GM12878 (cell line): ENCODE measurements at regions not wholly inside any gene's neighbourhood (a gene's known extent, or its start where the extent isn't known, plus 50 kb on each side); places are given as distances from the start of the nearest gene placed in this dataset.

Experiments used
- ATAC-seq: fragments of 200-7000 bp; cut with Tn5 transposase; 3 replicates; pipeline ENCODE4 v1.9.1; 2020; ENCODE audit warnings: mild to moderate bottlenecking, moderate library complexity
- BruUV-seq: library from RNA; stranded (reverse); fragments of 400-500 nt; replicated peaks from 2 replicates; lab custom pipeline; 2021; lab: Mats Ljungman, UMichigan
- CTCF ChIA-PET: fragments of 300-600 bp; sonication (Branson Sonifier 250); formaldehyde crosslinking; extraction: SDS; loops from one replicate; lab custom pipeline; 2021; ENCODE audit warnings: inconsistent platforms; lab: Yijun Ruan, JAX
- POLR2A ChIA-PET: fragments of 350-600 bp; formaldehyde crosslinking; extraction: SDS; loops from one replicate; lab custom pipeline; 2021; ENCODE audit warnings: inconsistent platforms; lab: Charles Lee
- RAD21 ChIA-PET: fragments of 300-600 bp; sonication (Branson Sonifier 250); formaldehyde crosslinking; loops from one replicate; lab custom pipeline; 2023; ENCODE audit warnings: antibody characterized with exemption; ENCODE audit not compliant: unreplicated experiment; lab: Charles Lee
- SMC1A ChIA-PET: fragments of 300-600 bp; sonication (Branson Sonifier 250); formaldehyde crosslinking; loops from one replicate; lab custom pipeline; 2023; ENCODE audit not compliant: unreplicated experiment, uncharacterized antibody; lab: Charles Lee
- DNase-seq: peaks from one replicate; pipeline ENCODE4 v3.0.0-alpha.2; 2011; ENCODE audit warnings: low read depth, low spot score
- FAIRE-seq: peaks from 3 replicates; lab custom pipeline; 2011; peaks lifted over from hg19 to GRCh38; lab: Jason Lieb, UNC
- H2AFZ ChIP-seq: 2 replicates; pipeline ENCODE4 v1.6.0; 2011; ENCODE audit warnings: low read depth, low read length, control low read depth; ENCODE audit not compliant: control insufficient read depth
- H3K27ac ChIP-seq: 2 replicates; pipeline ENCODE4 v1.5.1; 2011; ENCODE audit warnings: control low read depth; ENCODE audit not compliant: control insufficient read depth, insufficient read depth
- H3K27me3 ChIP-seq, 2 experiments: replicated peaks in 1 of 2; 2 replicates each; pipeline versions ENCODE4 v1.6.0 to v1.6.1; 2011; ENCODE audit warnings: low read length in 1 of 2; ENCODE audit not compliant: control insufficient read depth in 2 of 2, insufficient read depth in 2 of 2
- H3K36me3 ChIP-seq, 2 experiments: 2 replicates each; pipeline ENCODE4 v1.5.1; 2011; ENCODE audit warnings: low read length in 1 of 2; ENCODE audit not compliant: control insufficient read depth in 2 of 2, insufficient read depth in 2 of 2
- H3K4me1 ChIP-seq: 2 replicates; pipeline ENCODE4 v1.6.1; 2011; ENCODE audit warnings: mild to moderate bottlenecking, low read length, moderate library complexity, mixed read lengths; ENCODE audit not compliant: control insufficient read depth, insufficient read depth
- H3K4me2 ChIP-seq: 2 replicates; pipeline ENCODE4 v1.6.0; 2011; ENCODE audit warnings: control low read depth; ENCODE audit not compliant: control insufficient read depth, insufficient read depth
- H3K4me3 ChIP-seq: fragments of 200-600 bp; sonication (generic); 2 replicates; pipeline ENCODE4 v1.5.1; 2016
- H3K79me2 ChIP-seq: 2 replicates; pipeline ENCODE4 v1.6.0; 2011; ENCODE audit warnings: low read length; ENCODE audit not compliant: control insufficient read depth, insufficient read depth
- H3K9ac ChIP-seq: 2 replicates; pipeline ENCODE4 v1.8.0; 2011; ENCODE audit warnings: low read length, control low read depth, mixed read lengths; ENCODE audit not compliant: control insufficient read depth, insufficient read depth
- H3K9me3 ChIP-seq: replicated peaks from 3 replicates; pipeline ENCODE4 v1.5.1; 2011; ENCODE audit warnings: mild to moderate bottlenecking, low read length; ENCODE audit not compliant: control insufficient read depth, insufficient read depth
- H4K20me1 ChIP-seq: 2 replicates; pipeline ENCODE4 v1.6.0; 2011; ENCODE audit not compliant: control insufficient read depth, insufficient read depth
- CHD4 ChIP-seq: fragments of 200-600 bp; sonication (generic); IDR thresholded peaks from 2 replicates; pipeline ENCODE4 v1.6.1; 2016; ENCODE audit warnings: mild to moderate bottlenecking
- EZH2 ChIP-seq: IDR thresholded peaks from 2 replicates; pipeline ENCODE4 v1.6.1; 2012; ENCODE audit warnings: low read depth, mild to moderate bottlenecking, control low read depth, inconsistent platforms, low read length, borderline replicate concordance; ENCODE audit not compliant: control insufficient read depth
- FOS ChIP-seq: IDR thresholded peaks from 3 replicates; pipeline ENCODE4 v1.6.1; 2011; ENCODE audit warnings: borderline replicate concordance; ENCODE audit not compliant: insufficient read length; ENCODE audit errors: extremely low read depth
- GABPA ChIP-seq: IDR thresholded peaks from 2 replicates; pipeline ENCODE4 v1.6.1; 2014; ENCODE audit warnings: antibody characterized with exemption, low read depth, mild to moderate bottlenecking, inconsistent platforms
- JUNB ChIP-seq: IDR thresholded peaks from 2 replicates; pipeline ENCODE4 v1.6.1; 2016; ENCODE audit warnings: antibody characterized with exemption, mild to moderate bottlenecking
- MXI1 ChIP-seq: fragments of 150-350 bp; IDR thresholded peaks from 2 replicates; pipeline ENCODE4 v1.6.1; 2011; ENCODE audit warnings: low read depth, mild to moderate bottlenecking, inconsistent platforms, low read length, improper control_type of control experiment
- SMAD1 ChIP-seq: fragments of 450-650 bp; IDR thresholded peaks from 2 replicates; pipeline ENCODE4 v1.6.1; 2018; ENCODE audit warnings: mild to moderate bottlenecking, low read depth; ENCODE audit not compliant: partially characterized antibody
- SMAD5 ChIP-seq: IDR thresholded peaks from 2 replicates; pipeline ENCODE4 v1.6.1; 2016; ENCODE audit warnings: antibody characterized with exemption, low read depth
- TARDBP ChIP-seq: IDR thresholded peaks from 2 replicates; pipeline ENCODE4 v1.6.1; 2016; ENCODE audit warnings: borderline replicate concordance
- TCF3 ChIP-seq: IDR thresholded peaks from 2 replicates; pipeline ENCODE4 v1.6.1; 2012; ENCODE audit warnings: low read depth, mild to moderate bottlenecking, low read length, borderline replicate concordance; ENCODE audit not compliant: insufficient read depth
- ZBED1 ChIP-seq: IDR thresholded peaks from 2 replicates; pipeline ENCODE4 v1.6.1; 2016; ENCODE audit warnings: borderline replicate concordance
- ZBTB4 ChIP-seq: fragments of 450-650 bp; formaldehyde crosslinking; IDR thresholded peaks from 2 replicates; pipeline ENCODE4 v1.4.0; 2022; ENCODE audit warnings: mild to moderate bottlenecking, moderate library complexity
- WGBS: methylation state at CpG from one replicate; pipeline ENCODE4 v1.1.6; 2016; ENCODE audit warnings: low lambda C conversion rate; ENCODE audit not compliant: insufficient replicate concordance, insufficient coverage; ENCODE audit errors: missing lambda C conversion rate; 5-methylcytosine and 5-hydroxymethylcytosine counted together
- in situ Hi-C: fragments of 300-500 bp; cut with MboI; formaldehyde crosslinking; loops from 9 replicates; pipeline ENCODE4 v1.14.3; 2018; ENCODE audit warnings: mixed read lengths
- intact Hi-C: fragments of 100-400 bp; cut with micrococcal nuclease; formaldehyde crosslinking; loops from one replicate; pipeline ENCODE4 v1.14.2; 2022; ENCODE audit not compliant: unreplicated experiment
- TF ChIP-seq, protein P1 (sequence below): fragments of 150-350 bp; IDR thresholded peaks from 2 replicates; pipeline ENCODE4 v1.6.1; 2016; ENCODE audit warnings: low read depth, low read length

DNA sequence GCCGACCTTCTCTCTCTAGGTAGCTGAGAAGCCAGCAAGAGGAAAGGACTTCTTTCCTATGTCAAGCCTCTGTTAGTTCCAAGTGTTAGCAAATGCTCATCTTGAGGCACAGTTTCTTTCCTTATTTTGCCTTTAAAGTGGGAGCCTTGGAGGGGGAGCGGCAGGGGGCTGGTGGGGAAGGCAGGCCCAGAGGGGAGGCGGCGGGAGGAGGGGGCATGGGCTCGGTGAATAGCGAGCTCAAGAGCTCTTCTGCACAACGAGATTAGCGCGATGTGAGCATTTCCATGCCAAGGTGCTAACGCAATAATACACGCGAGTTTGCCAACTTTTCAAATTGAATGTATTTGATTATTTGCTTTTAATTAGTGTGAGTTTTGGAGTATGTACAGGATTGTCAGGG is 372.6 kb downstream of the RPS6KC1 start (continued):
- TF ChIP-seq ZBTB4 (CRISPR knock-in tag) (no peak), TARDBP (no peak), MXI1 (no peak)
- TF ChIP-seq, all 136 proteins: peak for 0

DNA sequence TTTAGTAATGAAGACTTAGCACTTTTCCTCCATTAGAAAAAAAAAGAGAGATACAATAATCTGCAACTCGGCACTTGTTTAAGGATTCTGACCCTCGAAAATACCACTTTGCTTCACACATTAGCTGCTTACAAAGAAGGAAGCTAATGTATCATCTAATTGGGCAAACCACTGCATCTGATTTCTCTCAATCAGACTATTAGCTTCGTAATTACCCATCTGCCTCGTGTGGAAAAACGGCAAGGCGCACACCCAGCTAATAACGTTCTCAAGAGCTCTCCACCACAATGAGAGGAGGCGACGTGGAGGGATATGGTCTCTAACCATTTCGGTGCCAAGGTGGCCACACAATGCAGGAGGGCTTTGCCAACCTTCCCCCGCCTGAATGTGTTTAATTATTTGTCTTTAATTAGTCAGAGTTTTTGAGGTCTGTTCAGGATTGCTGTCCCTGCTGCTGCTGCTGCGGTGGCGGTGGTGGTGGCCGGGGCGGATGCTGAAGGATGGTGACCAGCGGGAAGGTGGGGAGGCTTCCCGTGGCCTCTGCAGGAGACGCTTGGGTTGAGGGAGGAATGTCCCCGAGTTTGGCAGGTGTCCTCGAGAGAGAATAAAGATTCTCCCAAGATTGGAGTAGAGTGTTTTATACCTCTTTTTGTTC is 374.5 kb downstream of the RPS6KC1 start:
- no peaks in the 10 kb centered on the region; a peak in 1 of 4 replicates for H3K27me3 ChIP-seq
- no peak overlapping the region for H2AFZ ChIP-seq
- H3K4me1 ChIP-seq = no peaks in the 10 kb centered on the region
- intact Hi-C loops (no loop called here), in situ Hi-C loops (no loop called here)
- no TSS peak for BruUV-seq
- H4K20me1 ChIP-seq = no peaks in the 10 kb centered on the region
- no peaks in the 10 kb centered on the region for H3K36me3 ChIP-seq
- H3K4me2 ChIP-seq = no peak overlapping the region
- ATAC-seq (no peak), FAIRE-seq (no peak), DNase-seq (no peak)
- RAD21 ChIA-PET = no interaction called here
- WGBS = 32% methylated on average over 20 of the region's 20 CpGs
- H3K9me3 ChIP-seq = no peaks in the 10 kb centered on the region
- H3K27ac ChIP-seq = no peak overlapping the region
- no peak overlapping the region for H3K4me3 ChIP-seq
- CTCF ChIA-PET = no interaction called here
- H3K9ac ChIP-seq = no peak overlapping the region
- POLR2A ChIA-PET = no interaction called here
- no peaks in the 10 kb centered on the region for H3K79me2 ChIP-seq
- SMC1A ChIA-PET = no interaction called here
- TF ChIP-seq, protein P1, sequence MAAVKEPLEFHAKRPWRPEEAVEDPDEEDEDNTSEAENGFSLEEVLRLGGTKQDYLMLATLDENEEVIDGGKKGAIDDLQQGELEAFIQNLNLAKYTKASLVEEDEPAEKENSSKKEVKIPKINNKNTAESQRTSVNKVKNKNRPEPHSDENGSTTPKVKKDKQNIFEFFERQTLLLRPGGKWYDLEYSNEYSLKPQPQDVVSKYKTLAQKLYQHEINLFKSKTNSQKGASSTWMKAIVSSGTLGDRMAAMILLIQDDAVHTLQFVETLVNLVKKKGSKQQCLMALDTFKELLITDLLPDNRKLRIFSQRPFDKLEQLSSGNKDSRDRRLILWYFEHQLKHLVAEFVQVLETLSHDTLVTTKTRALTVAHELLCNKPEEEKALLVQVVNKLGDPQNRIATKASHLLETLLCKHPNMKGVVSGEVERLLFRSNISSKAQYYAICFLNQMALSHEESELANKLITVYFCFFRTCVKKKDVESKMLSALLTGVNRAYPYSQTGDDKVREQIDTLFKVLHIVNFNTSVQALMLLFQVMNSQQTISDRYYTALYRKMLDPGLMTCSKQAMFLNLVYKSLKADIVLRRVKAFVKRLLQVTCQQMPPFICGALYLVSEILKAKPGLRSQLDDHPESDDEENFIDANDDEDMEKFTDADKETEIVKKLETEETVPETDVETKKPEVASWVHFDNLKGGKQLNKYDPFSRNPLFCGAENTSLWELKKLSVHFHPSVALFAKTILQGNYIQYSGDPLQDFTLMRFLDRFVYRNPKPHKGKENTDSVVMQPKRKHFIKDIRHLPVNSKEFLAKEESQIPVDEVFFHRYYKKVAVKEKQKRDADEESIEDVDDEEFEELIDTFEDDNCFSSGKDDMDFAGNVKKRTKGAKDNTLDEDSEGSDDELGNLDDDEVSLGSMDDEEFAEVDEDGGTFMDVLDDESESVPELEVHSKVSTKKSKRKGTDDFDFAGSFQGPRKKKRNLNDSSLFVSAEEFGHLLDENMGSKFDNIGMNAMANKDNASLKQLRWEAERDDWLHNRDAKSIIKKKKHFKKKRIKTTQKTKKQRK = no peak
- TF ChIP-seq FOS = no peak
- TF ChIP-seq SMAD5 = no peak
- no peak for TF ChIP-seq GABPA
- TF ChIP-seq SMAD1 = no peak
- TF ChIP-seq CHD4 = no peak
- TF ChIP-seq EZH2 = no peak
- no peak for TF ChIP-seq ZBED1
- TF ChIP-seq JUNB = no peak
- TF ChIP-seq TCF3 = no peak
